ENCODE measurements at regions not wholly inside any gene's neighbourhood (a gene's known extent, or its start where the extent isn't known, plus 50 kb on each side); places are given as distances from the start of the nearest gene placed in this dataset.

DNA sequence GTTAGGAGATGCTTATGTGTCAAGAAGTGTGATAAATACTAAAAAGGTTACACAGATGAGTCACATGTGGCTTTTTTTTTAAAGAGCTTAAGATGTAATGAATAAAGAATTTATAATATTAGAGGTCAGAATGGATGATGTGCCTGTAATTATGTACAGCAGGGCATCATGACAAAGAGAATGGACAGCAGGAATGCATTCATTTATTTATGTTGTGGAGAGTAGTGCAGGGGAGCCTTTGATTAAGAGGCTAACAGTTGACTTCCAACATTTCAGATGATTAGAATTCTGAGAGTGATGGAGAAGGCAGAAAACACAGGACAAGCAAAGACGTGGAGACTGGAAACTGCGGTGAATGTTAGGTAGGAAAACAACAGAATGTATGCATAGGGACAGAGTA, 691.4 kb upstream of the POM121L12 start:
- TF ChIP-seq ZEB2 (tag by site-specific recombination; IDR thresholded peaks at IDR 0.05) (no peak), ZFP41 (tag by site-specific recombination; IDR thresholded peaks at IDR 0.05; ENCODE audit: borderline replicate concordance) (no peak), ZNF629 (tag by site-specific recombination; IDR thresholded peaks at IDR 0.05) (no peak), ZNF623 (tag by site-specific recombination; IDR thresholded peaks at IDR 0.05) (no peak), ZNF768 (tag by site-specific recombination; IDR thresholded peaks at IDR 0.05) (no peak), ZNF510 (tag by site-specific recombination; IDR thresholded peaks at IDR 0.05; ENCODE audit: insufficient replicate concordance) (no peak), ZNF341 (tag by site-specific recombination; IDR thresholded peaks at IDR 0.05; ENCODE audit: low read depth) (no peak)
- TF ChIP-seq, protein P1, sequence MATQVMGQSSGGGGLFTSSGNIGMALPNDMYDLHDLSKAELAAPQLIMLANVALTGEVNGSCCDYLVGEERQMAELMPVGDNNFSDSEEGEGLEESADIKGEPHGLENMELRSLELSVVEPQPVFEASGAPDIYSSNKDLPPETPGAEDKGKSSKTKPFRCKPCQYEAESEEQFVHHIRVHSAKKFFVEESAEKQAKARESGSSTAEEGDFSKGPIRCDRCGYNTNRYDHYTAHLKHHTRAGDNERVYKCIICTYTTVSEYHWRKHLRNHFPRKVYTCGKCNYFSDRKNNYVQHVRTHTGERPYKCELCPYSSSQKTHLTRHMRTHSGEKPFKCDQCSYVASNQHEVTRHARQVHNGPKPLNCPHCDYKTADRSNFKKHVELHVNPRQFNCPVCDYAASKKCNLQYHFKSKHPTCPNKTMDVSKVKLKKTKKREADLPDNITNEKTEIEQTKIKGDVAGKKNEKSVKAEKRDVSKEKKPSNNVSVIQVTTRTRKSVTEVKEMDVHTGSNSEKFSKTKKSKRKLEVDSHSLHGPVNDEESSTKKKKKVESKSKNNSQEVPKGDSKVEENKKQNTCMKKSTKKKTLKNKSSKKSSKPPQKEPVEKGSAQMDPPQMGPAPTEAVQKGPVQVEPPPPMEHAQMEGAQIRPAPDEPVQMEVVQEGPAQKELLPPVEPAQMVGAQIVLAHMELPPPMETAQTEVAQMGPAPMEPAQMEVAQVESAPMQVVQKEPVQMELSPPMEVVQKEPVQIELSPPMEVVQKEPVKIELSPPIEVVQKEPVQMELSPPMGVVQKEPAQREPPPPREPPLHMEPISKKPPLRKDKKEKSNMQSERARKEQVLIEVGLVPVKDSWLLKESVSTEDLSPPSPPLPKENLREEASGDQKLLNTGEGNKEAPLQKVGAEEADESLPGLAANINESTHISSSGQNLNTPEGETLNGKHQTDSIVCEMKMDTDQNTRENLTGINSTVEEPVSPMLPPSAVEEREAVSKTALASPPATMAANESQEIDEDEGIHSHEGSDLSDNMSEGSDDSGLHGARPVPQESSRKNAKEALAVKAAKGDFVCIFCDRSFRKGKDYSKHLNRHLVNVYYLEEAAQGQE (tag by site-specific recombination; IDR thresholded peaks at IDR 0.05), result no peak
- TF ChIP-seq, protein P2, sequence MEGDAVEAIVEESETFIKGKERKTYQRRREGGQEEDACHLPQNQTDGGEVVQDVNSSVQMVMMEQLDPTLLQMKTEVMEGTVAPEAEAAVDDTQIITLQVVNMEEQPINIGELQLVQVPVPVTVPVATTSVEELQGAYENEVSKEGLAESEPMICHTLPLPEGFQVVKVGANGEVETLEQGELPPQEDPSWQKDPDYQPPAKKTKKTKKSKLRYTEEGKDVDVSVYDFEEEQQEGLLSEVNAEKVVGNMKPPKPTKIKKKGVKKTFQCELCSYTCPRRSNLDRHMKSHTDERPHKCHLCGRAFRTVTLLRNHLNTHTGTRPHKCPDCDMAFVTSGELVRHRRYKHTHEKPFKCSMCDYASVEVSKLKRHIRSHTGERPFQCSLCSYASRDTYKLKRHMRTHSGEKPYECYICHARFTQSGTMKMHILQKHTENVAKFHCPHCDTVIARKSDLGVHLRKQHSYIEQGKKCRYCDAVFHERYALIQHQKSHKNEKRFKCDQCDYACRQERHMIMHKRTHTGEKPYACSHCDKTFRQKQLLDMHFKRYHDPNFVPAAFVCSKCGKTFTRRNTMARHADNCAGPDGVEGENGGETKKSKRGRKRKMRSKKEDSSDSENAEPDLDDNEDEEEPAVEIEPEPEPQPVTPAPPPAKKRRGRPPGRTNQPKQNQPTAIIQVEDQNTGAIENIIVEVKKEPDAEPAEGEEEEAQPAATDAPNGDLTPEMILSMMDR (tag by site-specific recombination; IDR thresholded peaks at IDR 0.05), result no peak
- TF ChIP-seq, protein P3, sequence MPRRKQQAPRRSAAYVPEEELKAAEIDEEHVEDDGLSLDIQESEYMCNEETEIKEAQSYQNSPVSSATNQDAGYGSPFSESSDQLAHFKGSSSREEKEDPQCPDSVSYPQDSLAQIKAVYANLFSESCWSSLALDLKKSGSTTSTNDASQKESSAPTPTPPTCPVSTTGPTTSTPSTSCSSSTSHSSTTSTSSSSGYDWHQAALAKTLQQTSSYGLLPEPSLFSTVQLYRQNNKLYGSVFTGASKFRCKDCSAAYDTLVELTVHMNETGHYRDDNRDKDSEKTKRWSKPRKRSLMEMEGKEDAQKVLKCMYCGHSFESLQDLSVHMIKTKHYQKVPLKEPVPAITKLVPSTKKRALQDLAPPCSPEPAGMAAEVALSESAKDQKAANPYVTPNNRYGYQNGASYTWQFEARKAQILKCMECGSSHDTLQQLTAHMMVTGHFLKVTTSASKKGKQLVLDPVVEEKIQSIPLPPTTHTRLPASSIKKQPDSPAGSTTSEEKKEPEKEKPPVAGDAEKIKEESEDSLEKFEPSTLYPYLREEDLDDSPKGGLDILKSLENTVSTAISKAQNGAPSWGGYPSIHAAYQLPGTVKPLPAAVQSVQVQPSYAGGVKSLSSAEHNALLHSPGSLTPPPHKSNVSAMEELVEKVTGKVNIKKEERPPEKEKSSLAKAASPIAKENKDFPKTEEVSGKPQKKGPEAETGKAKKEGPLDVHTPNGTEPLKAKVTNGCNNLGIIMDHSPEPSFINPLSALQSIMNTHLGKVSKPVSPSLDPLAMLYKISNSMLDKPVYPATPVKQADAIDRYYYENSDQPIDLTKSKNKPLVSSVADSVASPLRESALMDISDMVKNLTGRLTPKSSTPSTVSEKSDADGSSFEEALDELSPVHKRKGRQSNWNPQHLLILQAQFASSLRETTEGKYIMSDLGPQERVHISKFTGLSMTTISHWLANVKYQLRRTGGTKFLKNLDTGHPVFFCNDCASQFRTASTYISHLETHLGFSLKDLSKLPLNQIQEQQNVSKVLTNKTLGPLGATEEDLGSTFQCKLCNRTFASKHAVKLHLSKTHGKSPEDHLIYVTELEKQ (tag by site-specific recombination; IDR thresholded peaks at IDR 0.05; ENCODE audit: borderline replicate concordance), result no peak

Measured in HEK293 (cell line).